ENCODE measurements at regions not wholly inside any gene's neighbourhood (a gene's known extent, or its start where the extent isn't known, plus 50 kb on each side); places are given as distances from the start of the nearest gene placed in this dataset.

GRCh38 chr22:48045369-48045768, 1282.9 kb downstream of the TBC1D22A start:
- DNase-seq: no peak

- no peak for DNase-seq
Observed at GRCh38 chr22:48044487-48045060, 1282.1 kb downstream of the TBC1D22A start.

DNA sequence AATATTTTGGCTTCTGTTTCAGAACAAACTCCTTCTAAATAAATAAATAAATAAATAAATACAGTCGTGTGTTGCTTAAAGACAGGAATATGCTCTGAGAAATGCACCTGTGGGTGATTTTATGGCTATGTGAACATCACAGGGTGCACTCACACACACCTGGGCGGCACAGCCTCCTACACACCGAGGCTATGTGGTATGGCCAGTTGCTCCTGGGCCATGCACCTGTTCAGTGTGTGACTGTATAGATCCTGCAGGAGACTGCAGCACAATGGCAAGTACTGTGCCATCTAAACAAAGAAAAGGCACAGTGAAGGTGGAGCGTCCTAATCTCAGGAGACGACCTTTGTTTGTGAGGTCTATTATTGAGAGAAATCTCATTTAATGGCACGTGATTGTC, 1281.1 kb downstream of the TBC1D22A start:
- no peak for DNase-seq

GRCh38 chr22:48042621-48043395, 1280.4 kb downstream of the TBC1D22A start:
- DNase-seq: no peak

DNA sequence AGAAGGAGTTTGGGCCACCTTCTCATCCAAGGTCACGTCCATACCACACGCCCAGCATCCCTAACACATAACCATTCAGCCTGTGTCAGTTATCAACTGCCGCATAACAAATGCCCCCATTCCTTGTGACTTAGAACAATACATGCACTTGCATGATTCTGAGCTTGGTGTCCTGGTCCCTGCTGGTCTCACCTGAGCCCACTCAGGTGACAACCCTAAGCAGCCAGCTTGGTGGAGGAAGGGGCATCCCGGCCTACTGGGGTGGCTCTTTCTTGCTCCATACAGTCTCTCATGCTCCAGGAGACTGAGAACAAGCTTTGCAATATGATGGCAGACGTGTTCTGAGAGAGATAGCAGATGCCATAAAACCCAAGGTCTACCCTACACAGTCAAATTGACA, 1276.9 kb downstream of the TBC1D22A start:
- DNase-seq: no peak

GRCh38 chr22:48037618-48038017, 1275.2 kb downstream of the TBC1D22A start:
- no peak for DNase-seq

DNA sequence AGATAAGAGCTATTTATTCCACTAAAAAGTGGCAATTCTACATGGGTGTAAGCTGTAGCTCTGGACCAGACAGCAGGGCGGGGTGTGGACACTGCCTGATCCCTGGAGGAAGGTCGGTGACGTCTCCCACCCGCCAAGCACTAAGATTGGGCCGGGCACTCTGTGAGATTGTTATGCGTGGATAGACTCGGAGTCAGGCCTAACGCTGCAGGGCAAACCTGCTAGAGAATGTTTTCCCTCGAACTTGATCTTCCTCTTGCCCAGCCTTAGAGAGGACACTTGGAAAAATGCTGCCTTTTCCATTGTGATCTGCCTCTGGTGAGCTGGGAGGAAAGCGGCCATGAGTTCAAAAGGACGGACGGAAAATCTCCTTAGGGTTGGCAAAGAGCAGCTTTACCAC, 1273.4 kb downstream of the TBC1D22A start:
- DNase-seq: no peak

GRCh38 chr22:48031589-48031988, 1269.1 kb downstream of the TBC1D22A start:
- no peak for DNase-seq

GRCh38 chr22:48025096-48025495, 1262.6 kb downstream of the TBC1D22A start:
- no peak for DNase-seq

GRCh38 chr22:48021991-48022401, 1259.5 kb downstream of the TBC1D22A start:
- DNase-seq: no peak

GRCh38 chr22:48018346-48018745, 1255.9 kb downstream of the TBC1D22A start:
- no peak for DNase-seq

DNA sequence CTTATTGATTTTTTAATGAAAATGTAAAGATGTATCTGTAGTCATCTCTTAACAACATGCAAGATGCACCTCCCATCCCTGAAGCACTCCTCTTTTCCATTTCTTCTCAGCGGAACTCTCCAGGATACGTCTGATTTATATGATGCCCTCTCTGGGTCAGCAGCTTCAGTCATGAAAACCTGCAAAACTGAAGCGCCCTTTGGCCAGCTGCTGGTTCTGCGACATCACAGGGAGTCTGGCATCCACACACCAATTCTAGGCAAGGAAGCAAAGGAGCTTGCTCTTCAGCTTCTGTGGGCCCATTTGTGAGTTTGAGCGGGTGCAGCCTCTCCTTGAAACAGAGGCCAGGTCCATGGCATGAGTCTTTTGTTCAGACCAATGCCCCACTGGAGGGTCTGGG, 1253.3 kb downstream of the TBC1D22A start:
- DNase-seq: no peak

DNA sequence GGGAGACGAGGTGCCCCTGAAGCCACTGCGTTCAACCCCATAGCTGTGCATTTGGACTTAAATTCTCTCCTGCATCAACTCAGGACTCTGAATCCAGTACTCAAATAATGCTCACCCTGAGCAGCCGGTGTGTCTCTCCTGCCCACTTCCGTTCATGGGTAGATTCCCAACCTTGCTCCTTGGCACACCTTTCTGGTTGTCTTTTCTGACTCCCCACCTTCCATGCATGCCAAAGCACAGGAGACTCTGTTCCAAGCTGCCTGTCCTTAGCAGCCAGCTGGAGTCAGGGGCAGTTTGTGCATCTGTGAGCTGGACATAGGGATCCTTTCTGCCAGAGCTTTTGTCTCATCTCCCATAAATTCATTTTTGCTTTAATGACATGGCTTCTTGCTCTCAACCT, 1242.5 kb downstream of the TBC1D22A start:
- no peak for DNase-seq

DNA sequence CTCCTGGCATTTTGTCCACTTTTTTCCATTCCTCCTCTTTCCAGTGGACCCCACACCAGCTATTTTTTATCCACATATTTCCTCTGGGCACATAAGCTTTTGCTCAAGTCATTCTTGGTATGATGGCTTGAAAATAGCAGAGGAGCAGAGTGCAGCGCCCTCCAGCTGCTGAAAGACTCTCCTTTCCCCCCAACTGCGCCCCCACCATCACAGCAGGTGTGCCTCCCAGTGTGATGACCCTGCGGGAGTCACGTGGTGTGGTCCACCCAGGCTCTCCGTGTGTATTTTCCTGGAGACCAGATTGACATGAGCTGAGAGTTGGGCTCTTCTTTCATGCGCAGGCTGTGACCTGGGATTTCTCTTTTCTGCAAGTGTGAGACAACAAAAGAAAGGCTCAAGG, 1241.6 kb downstream of the TBC1D22A start:
- DNase-seq: no peak

DNA sequence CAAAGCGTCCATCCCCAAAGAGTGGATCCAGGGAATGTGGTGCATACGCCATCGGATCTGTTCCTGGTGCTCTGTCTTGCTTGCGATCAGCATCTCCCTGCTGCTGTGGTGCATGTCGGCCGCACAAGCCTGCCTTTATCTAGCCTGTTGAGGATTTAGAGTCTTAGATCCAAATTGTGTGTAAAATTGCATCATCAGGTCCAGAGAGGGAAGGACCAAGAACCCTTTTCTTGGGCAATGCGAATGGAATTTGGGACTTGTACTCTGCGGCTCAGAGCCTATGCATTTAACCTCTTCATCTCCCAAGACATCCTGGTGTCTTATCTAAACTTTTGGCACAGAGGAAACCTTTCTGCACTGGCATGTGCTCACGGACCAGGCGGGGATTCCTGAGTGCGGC, 1238.7 kb downstream of the TBC1D22A start:
- no peak for DNase-seq

- DNase-seq: no peak
Observed at GRCh38 chr22:47997612-47998011, 1235.2 kb downstream of the TBC1D22A start.

- no peak for DNase-seq
Observed at GRCh38 chr22:47997052-47997590, 1234.7 kb downstream of the TBC1D22A start.

DNA sequence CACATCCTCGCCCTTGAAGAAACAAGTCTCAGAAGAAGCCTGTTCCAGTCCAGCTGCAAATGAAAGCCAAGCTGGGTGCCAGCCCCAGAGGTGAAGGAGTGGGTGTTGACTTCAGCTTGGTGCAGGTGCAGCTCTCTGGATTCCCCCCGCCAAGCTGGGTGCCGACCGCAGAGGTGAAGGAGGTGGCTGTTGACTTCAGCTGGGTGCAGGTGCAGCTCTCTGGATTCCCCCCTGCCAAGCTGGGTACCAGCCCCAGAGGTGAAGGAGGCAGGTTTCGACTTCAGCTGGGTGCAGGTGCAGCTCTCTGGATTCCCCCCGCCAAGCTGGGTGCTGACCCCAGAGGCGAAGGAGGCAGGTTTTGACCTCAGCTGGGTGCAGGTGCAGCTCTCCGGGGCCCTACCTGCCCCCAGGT, 1234.0 kb downstream of the TBC1D22A start:
- DNase-seq: no peak

- no peak for DNase-seq
Observed at GRCh38 chr22:47995718-47996117, 1233.3 kb downstream of the TBC1D22A start.

DNA sequence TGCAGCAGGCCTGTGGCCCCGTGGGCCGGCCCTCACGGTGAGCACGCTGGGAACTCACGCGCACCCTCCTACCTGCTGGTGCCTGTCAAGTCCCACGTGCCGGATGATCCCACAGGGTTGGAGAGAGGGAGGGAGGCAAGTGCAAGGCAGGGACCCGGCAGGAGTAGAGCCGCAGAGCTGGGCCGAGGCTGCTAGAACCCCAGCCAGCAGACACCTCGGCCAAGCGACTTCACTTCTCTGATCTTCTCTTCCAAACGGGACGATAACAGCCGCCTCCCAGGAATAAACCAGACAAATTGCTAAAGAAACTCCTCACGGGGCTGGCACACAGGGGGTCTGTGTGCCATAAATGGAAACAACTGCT, 1232.8 kb downstream of the TBC1D22A start:
- DNase-seq: no peak

DNA sequence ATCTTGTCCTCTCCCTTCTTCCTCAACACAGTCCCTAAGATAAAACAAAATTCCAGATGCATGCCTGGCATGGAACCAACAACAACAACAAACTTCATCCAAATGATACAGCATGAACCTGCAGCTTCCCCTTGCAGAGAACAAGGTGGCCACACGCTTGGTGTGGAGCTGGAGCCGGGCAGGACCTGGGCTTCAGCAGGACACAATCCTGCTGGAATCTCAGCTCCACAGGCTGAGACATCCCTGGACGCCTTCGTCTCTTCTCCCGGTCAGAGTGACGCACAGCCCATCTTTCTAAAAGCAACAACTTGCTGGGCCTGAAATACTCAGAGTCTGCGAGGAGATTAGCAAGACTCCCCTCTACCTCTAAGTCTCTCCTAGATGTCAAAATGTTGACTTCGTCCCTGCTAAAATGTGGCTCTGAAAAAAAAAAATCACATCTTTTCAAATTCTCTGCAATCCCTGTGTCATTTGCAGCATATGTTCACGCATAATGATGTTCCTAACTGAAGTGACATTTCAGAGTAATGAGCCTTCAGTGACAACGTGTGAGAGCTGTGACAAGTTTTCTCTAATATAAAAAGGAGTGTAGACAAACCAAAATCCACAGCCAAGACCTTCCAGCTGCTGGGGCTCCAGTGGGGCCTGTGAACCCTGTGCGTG, 1232.3 kb downstream of the TBC1D22A start:
- no peak for DNase-seq

DNA sequence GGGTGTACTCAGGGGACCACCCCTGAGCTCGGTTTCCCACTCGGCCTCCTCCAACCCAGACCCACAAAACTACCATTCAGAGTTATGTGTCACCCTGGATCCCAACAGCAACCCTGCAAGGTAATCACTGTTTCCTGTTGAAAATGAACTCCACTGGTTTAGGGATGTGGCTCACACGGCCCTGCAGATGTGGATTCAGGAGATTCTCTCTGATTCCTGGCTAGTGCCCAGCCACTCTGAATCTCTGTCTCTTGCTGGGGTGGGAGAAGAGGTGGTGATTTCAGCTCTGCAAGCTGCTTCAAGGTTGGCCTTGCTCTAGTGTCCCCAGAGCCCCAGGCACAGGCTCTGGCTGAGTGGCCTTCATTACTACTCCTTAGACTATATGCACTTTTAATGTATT, 1231.6 kb downstream of the TBC1D22A start:
- DNase-seq: no peak

DNA sequence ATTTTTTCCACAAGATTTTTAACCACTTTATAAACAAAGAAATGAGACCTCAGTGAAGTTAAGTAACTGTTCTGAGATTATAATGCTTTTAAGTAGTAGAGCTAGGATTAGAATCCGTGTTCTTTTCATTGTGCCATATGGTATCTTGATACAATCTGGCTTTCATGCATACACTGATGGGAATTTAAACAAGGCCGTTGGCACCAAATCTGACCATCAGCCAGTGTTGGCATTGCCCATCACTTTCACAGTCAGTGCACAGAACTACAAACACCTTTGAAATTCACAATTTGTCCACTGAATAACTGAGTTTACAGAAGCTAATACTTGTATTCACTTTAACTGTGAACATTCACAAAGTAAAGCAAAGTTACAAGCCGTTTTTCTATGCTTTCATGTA, 1228.0 kb downstream of the TBC1D22A start:
- DNase-seq: no peak

- no peak for DNase-seq
Observed at GRCh38 chr22:47987885-47988515, 1225.5 kb downstream of the TBC1D22A start.
